ENCODE measurements at regions not wholly inside any gene's neighbourhood (a gene's known extent, or its start where the extent isn't known, plus 50 kb on each side); places are given as distances from the start of the nearest gene placed in this dataset.
"Not testable (repeated sequence)": the region's sequence is repeated elsewhere in the genome, so short reads cannot be mapped to it uniquely, and the experiment has no call there.

DNA sequence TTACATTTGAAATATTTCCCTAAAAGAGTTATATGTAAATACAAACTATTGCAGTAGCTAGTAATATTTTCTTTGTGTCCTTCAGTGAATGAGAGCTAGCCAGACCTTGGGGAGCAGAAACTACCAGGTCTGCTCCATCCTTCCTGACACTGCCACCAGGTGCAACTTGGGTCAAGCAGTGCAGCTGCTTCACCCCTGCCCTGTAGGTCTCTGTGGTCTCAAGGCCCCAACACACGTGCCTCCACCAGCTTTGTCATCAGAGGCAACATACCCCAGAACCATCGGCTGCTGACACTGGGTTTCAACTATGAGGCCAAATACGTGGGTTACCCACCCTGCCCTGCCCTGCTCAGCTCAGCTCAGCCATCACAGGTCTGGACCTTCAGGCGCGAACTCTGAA is 181.6 kb downstream of the FCRL5 start:
- Histone ChIP-seq H3K4me3 (ENCODE audit: low read length) (no peak overlapping the region), H3K27ac (ENCODE audit: low read depth, low read length) (no peak overlapping the region), H3K36me3 (ENCODE audit: control insufficient read depth, insufficient read depth, low read length) (no peaks in the 10 kb centered on the region), H3K4me1 (ENCODE audit: control insufficient read depth, insufficient read depth, low read length) (peaks cover 5% of the 10 kb centered on the region), H3K9ac (ENCODE audit: extremely low read depth, low read length, poor library complexity, severe bottlenecking) (no peak overlapping the region), H3K27me3 (ENCODE audit: control insufficient read depth, insufficient read depth, low read length, poor library complexity, severe bottlenecking) (no peaks in the 10 kb centered on the region), H3K9me3 (ENCODE audit: control insufficient read depth, low read length) (no peaks in the 10 kb centered on the region)
- DNase-seq, result no peak
- TF ChIP-seq, protein P1, sequence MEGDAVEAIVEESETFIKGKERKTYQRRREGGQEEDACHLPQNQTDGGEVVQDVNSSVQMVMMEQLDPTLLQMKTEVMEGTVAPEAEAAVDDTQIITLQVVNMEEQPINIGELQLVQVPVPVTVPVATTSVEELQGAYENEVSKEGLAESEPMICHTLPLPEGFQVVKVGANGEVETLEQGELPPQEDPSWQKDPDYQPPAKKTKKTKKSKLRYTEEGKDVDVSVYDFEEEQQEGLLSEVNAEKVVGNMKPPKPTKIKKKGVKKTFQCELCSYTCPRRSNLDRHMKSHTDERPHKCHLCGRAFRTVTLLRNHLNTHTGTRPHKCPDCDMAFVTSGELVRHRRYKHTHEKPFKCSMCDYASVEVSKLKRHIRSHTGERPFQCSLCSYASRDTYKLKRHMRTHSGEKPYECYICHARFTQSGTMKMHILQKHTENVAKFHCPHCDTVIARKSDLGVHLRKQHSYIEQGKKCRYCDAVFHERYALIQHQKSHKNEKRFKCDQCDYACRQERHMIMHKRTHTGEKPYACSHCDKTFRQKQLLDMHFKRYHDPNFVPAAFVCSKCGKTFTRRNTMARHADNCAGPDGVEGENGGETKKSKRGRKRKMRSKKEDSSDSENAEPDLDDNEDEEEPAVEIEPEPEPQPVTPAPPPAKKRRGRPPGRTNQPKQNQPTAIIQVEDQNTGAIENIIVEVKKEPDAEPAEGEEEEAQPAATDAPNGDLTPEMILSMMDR (conservative IDR thresholded peaks at IDR 0.05), result no peak
- Mint-ChIP-seq H3K27me3 (ENCODE audit: insufficient read depth) (peaks cover 1% of the 10 kb centered on the region), H3K4me1 (peaks cover 8% of the 10 kb centered on the region), H3K27ac (no peak overlapping the region), H3K4me3 (no peak overlapping the region), H3K36me3 (ENCODE audit: low read depth) (no peaks in the 10 kb centered on the region), H3K9me3 (no peaks in the 10 kb centered on the region)
- WGBS, 2 experiments (ENCODE audit: insufficient coverage in 1 of 2, insufficient read length in 1 of 2), result 88 to 100% methylated on average over 2 to 5 of the region's 5 CpGs

GRCh38 chr1:157369808-157370521 is 182.3 kb downstream of the FCRL5 start:
- TF ChIP-seq, protein P1 (conservative IDR thresholded peaks at IDR 0.05), result peak; percentile 95
- peaks cover 8% of the 10 kb centered on the region for H3K4me1 Mint-ChIP-seq
- H3K4me3 Mint-ChIP-seq, result no peak overlapping the region
- peak; percentile 90 for DNase-seq
- Histone ChIP-seq H3K27ac (ENCODE audit: low read depth, low read length) (no peak overlapping the region), H3K4me3 (ENCODE audit: low read length) (no peak overlapping the region), H3K4me1 (ENCODE audit: control insufficient read depth, insufficient read depth, low read length) (peaks cover 5% of the 10 kb centered on the region), H3K9me3 (ENCODE audit: control insufficient read depth, low read length) (no peaks in the 10 kb centered on the region), H3K9ac (ENCODE audit: extremely low read depth, low read length, poor library complexity, severe bottlenecking) (no peak overlapping the region), H3K27me3 (ENCODE audit: control insufficient read depth, insufficient read depth, low read length, poor library complexity, severe bottlenecking) (no peaks in the 10 kb centered on the region), H3K36me3 (ENCODE audit: control insufficient read depth, insufficient read depth, low read length) (no peaks in the 10 kb centered on the region)
- H3K27ac Mint-ChIP-seq, result no peak overlapping the region
- no peaks in the 10 kb centered on the region for H3K36me3 Mint-ChIP-seq (ENCODE audit: low read depth)
- peaks cover 1% of the 10 kb centered on the region for H3K27me3 Mint-ChIP-seq (ENCODE audit: insufficient read depth)
- H3K9me3 Mint-ChIP-seq, result no peaks in the 10 kb centered on the region
- WGBS, 2 experiments (ENCODE audit: insufficient coverage in 1 of 2, insufficient read length in 1 of 2), result 0 to 9% methylated on average over 1 to 5 of the region's 6 CpGs

DNA sequence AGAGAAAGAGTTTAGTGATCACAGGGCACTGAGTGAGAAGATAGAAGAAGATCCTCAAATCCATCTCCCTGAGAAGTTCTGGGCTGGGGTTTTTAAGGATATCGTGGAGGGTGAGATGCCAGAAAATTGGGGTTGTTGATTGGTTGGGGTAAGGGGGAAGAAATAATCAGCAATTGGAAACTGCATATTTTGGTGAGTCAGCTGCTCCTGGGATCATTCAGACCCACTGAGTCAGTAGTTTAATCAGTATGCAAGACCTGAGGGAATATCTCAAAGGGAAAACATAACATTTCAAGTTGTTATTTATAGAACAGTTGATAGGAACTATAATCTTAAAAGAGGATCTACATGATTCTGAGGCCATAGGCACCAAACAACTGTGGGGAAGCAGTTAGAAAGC is 183.4 kb downstream of the FCRL5 start:
- not testable (repeated sequence) for H3K4me3 Mint-ChIP-seq; H3K36me3 Mint-ChIP-seq (ENCODE audit: low read depth); H3K27ac ChIP-seq (ENCODE audit: low read depth, low read length); H3K9me3 ChIP-seq (ENCODE audit: control insufficient read depth, low read length); H3K27ac Mint-ChIP-seq; H3K4me3 ChIP-seq (ENCODE audit: low read length); H3K27me3 Mint-ChIP-seq (ENCODE audit: insufficient read depth); H3K4me1 Mint-ChIP-seq; H3K9me3 Mint-ChIP-seq; H3K4me1 ChIP-seq (ENCODE audit: control insufficient read depth, insufficient read depth, low read length); DNase-seq; H3K36me3 ChIP-seq (ENCODE audit: control insufficient read depth, insufficient read depth, low read length); H3K9ac ChIP-seq (ENCODE audit: extremely low read depth, low read length, poor library complexity, severe bottlenecking); H3K27me3 ChIP-seq (ENCODE audit: control insufficient read depth, insufficient read depth, low read length, poor library complexity, severe bottlenecking)
- WGBS, 2 experiments (ENCODE audit: insufficient coverage in 1 of 2, insufficient read length in 1 of 2), result 80 to 96% methylated on average over 1 of the region's 1 CpG

- H3K36me3 ChIP-seq (ENCODE audit: control insufficient read depth, insufficient read depth, low read length), result no peaks in the 10 kb centered on the region
- peaks cover 5% of the 10 kb centered on the region for H3K4me1 ChIP-seq (ENCODE audit: control insufficient read depth, insufficient read depth, low read length)
- H3K36me3 Mint-ChIP-seq (ENCODE audit: low read depth), result no peaks in the 10 kb centered on the region
- no peak for DNase-seq
- H3K4me3 ChIP-seq (ENCODE audit: low read length), result no peak overlapping the region
- peaks cover 8% of the 10 kb centered on the region for H3K4me1 Mint-ChIP-seq
- WGBS, 2 experiments (ENCODE audit: insufficient coverage in 1 of 2, insufficient read length in 1 of 2), result 64 to 80% methylated on average over 2 of the region's 2 CpGs
- no peaks in the 10 kb centered on the region for H3K27me3 ChIP-seq (ENCODE audit: control insufficient read depth, insufficient read depth, low read length, poor library complexity, severe bottlenecking)
- H3K27me3 Mint-ChIP-seq (ENCODE audit: insufficient read depth), result no peaks in the 10 kb centered on the region
- H3K4me3 Mint-ChIP-seq, result no peak overlapping the region
- no peak overlapping the region for H3K9ac ChIP-seq (ENCODE audit: extremely low read depth, low read length, poor library complexity, severe bottlenecking)
- no peaks in the 10 kb centered on the region for H3K9me3 ChIP-seq (ENCODE audit: control insufficient read depth, low read length)
- no peaks in the 10 kb centered on the region for H3K9me3 Mint-ChIP-seq
- H3K27ac ChIP-seq (ENCODE audit: low read depth, low read length), result no peak overlapping the region
- H3K27ac Mint-ChIP-seq, result no peak overlapping the region
- TF ChIP-seq, protein P1 (conservative IDR thresholded peaks at IDR 0.05), result no peak
These were observed 184.0 kb downstream of the FCRL5 start for GRCh38 chr1:157368363-157368762.

Measured in endodermal cell (in vitro differentiated cells).